Sigmoid colon (tissue), 6 donors: ENCODE measurements at regions not wholly inside any gene's neighbourhood (a gene's known extent, or its start where the extent isn't known, plus 50 kb on each side); places are given as distances from the start of the nearest gene placed in this dataset.

Experiments
- DNase-seq: peaks from one replicate; pipeline ENCODE4 v3.0.0-alpha.2; 2019
- H3K27ac ChIP-seq, 4 donors: fragments of 200-600 bp; sonication (generic); one replicate each; pipeline ENCODE4 v1.5.1; 2016 to 2019; ENCODE audit warnings: mild to moderate bottlenecking in 1 of 4
- H3K27me3 ChIP-seq, 3 donors: fragments of 200-600 bp; sonication (generic); one replicate each; pipeline ENCODE4 v1.5.1; 2019; ENCODE audit warnings: mild to moderate bottlenecking in 1 of 3
- H3K36me3 ChIP-seq, 4 donors: fragments of 200-600 bp; sonication (generic); one replicate each; pipeline ENCODE4 v1.5.1; 2016 to 2019
- H3K4me1 ChIP-seq, 4 donors: fragments of 200-600 bp; sonication (generic); one replicate each; pipeline ENCODE4 v1.5.1; 2017 to 2019
- H3K4me3 ChIP-seq, 4 donors: fragments of 200-600 bp; sonication (generic); one replicate each; pipeline ENCODE4 v1.5.1; 2017 to 2019; ENCODE audit warnings: mild to moderate bottlenecking in 2 of 4, moderate library complexity in 1 of 4
- H3K9me3 ChIP-seq, 4 donors: fragments of 200-600 bp in 3 of 4; sonication (generic) in 3 of 4; one replicate each; pipeline versions ENCODE4 v1.5.1 to v1.6.1; 2013 to 2019
- EP300 ChIP-seq, 4 donors: sonication (generic); formaldehyde crosslinking; IDR thresholded peaks; one replicate each; pipeline ENCODE4 v1.6.1; 2017; ENCODE audit warnings: antibody characterized with exemption in 4 of 4
- POLR2A ChIP-seq, 2 donors: fragments of 450-650 bp; IDR thresholded peaks; one replicate each; pipeline ENCODE4 v1.6.1; 2016; ENCODE audit warnings: antibody characterized with exemption in 2 of 2, mild to moderate bottlenecking in 2 of 2, moderate library complexity in 2 of 2
- POLR2AphosphoS5 ChIP-seq, 4 donors: sonication (generic); formaldehyde crosslinking; IDR thresholded peaks; one replicate each; pipeline ENCODE4 v1.6.1; 2017; ENCODE audit warnings: antibody characterized with exemption in 4 of 4
- WGBS, 2 donors: extraction: QIAGEN DNeasy Blood & Tissue Kit; methylation state at CpG; one replicate each; pipeline ENCODE4 v1.1.7; 2013; 5-methylcytosine and 5-hydroxymethylcytosine counted together
- intact Hi-C: fragments of 100-400 bp; cut with DNase I; formaldehyde crosslinking; loops from one replicate; pipeline ENCODE4 v1.15.1; 2023
- TF ChIP-seq, protein P1 (sequence below), 4 experiments: fragments of 450-650 bp in 3 of 4; fragments of 200-600 bp in 1 of 4; IDR thresholded peaks; one replicate each; pipeline ENCODE4 v1.5.1; 2016 to 2019; ENCODE audit warnings: antibody characterized with exemption in 4 of 4, mild to moderate bottlenecking in 3 of 4, moderate library complexity in 2 of 4
- donor health status: healthy with polysubstance abuse.
- donor health status: healthy.

DNA sequence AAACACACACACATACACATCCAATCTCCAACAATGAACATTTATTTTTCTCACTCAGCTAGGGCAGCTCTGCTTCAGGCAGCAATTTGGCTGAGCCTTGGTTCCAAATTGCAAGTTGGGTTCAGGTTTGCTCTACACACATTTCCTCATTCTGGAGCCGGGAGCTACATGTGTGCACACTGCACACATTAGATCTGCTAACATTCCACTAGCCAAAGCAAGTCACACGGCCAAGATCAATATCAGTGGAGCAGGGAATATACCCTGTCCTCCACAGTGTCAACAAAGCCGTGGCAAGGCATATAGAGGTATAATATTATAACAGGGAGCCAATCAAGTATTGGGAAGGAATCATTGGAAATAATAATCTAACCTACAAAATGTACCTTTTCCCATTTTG, 57.5 kb upstream of the PPP1R3C start:
- H3K9me3 ChIP-seq: no peaks in the 10 kb centered on the region
- 69 to 86% methylated on average over 3 of the region's 3 CpGs for WGBS, 2 donors
- no peak overlapping the region for H3K27ac ChIP-seq
- no peaks in the 10 kb centered on the region for H3K27me3 ChIP-seq
- no peak overlapping the region for H3K4me3 ChIP-seq
- TF ChIP-seq POLR2A (IDR thresholded peaks at IDR 0.05) (no peak), POLR2AphosphoS5 (IDR thresholded peaks at IDR 0.05) (no peak), EP300 (IDR thresholded peaks at IDR 0.05) (no peak)
- TF ChIP-seq, protein P1, sequence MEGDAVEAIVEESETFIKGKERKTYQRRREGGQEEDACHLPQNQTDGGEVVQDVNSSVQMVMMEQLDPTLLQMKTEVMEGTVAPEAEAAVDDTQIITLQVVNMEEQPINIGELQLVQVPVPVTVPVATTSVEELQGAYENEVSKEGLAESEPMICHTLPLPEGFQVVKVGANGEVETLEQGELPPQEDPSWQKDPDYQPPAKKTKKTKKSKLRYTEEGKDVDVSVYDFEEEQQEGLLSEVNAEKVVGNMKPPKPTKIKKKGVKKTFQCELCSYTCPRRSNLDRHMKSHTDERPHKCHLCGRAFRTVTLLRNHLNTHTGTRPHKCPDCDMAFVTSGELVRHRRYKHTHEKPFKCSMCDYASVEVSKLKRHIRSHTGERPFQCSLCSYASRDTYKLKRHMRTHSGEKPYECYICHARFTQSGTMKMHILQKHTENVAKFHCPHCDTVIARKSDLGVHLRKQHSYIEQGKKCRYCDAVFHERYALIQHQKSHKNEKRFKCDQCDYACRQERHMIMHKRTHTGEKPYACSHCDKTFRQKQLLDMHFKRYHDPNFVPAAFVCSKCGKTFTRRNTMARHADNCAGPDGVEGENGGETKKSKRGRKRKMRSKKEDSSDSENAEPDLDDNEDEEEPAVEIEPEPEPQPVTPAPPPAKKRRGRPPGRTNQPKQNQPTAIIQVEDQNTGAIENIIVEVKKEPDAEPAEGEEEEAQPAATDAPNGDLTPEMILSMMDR (IDR thresholded peaks at IDR 0.05): no peak
- H3K4me1 ChIP-seq: no peaks in the 10 kb centered on the region
- no peaks in the 10 kb centered on the region for H3K36me3 ChIP-seq
- DNase-seq: no peak
- intact Hi-C loops: no loop called here

DNA sequence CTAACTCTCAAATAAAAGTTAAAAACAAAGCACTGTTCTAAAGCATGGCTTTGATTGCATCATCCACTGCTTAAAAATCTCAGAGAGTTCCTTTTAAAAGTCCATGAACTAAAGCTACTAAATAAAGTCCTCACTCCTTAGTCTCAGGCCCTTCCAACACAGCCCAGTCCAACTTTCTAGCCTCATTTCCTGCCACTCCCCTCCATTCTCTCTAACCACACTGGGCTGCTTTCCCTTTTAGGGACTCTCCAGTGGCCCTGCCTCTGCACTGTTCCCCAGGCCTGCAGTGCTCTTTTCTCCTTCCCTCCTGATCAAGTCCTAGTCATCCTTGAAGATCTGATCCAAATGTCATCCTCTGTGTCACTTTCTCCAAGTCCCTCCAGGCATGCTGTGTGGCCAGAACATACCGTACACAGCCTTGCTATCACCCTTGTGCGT, 56.9 kb upstream of the PPP1R3C start:
- H3K27me3 ChIP-seq: no peaks in the 10 kb centered on the region
- intact Hi-C loops: no loop called here
- no peak for TF ChIP-seq POLR2AphosphoS5 (IDR thresholded peaks at IDR 0.05)
- TF ChIP-seq, protein P1 (IDR thresholded peaks at IDR 0.05): no peak
- no peak for TF ChIP-seq POLR2A (IDR thresholded peaks at IDR 0.05)
- TF ChIP-seq EP300 (IDR thresholded peaks at IDR 0.05): no peak
- WGBS, 2 donors: 88 to 97% methylated on average over 2 of the region's 2 CpGs
- H3K4me3 ChIP-seq: no peak overlapping the region
- no peaks in the 10 kb centered on the region for H3K36me3 ChIP-seq
- no peak overlapping the region for H3K27ac ChIP-seq
- H3K9me3 ChIP-seq: no peaks in the 10 kb centered on the region
- DNase-seq: no peak
- H3K4me1 ChIP-seq: no peaks in the 10 kb centered on the region

DNA sequence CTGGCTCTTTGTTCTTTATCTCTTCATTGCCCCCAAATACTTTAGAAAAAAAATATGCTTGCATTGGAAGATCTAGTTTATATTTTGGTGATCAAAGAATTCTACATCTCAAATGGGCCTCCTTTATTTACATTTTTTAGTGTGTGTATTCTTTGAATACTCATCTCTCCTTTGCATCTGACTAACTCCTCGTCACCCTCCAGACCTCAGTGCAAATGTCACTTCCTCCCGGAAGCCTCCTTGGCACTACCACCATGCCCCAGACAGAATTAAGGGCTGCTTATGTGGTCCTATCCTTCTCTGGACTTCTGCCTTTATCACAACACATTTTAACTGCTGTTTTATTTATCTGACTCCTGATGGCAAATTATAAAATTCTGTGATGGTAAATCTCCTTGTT, 52.0 kb upstream of the PPP1R3C start:
- Histone ChIP-seq H3K9me3 (no peaks in the 10 kb centered on the region), H3K4me1 (no peaks in the 10 kb centered on the region), H3K27me3 (no peaks in the 10 kb centered on the region), H3K36me3 (no peaks in the 10 kb centered on the region), H3K4me3 (no peak overlapping the region), H3K27ac (no peak overlapping the region)
- no peak for DNase-seq
- intact Hi-C loops: no loop called here
- TF ChIP-seq POLR2A (IDR thresholded peaks at IDR 0.05) (no peak), POLR2AphosphoS5 (IDR thresholded peaks at IDR 0.05) (no peak), EP300 (IDR thresholded peaks at IDR 0.05) (no peak)
- TF ChIP-seq, protein P1 (IDR thresholded peaks at IDR 0.05): no peak
- WGBS, 2 donors: 38 to 80% methylated on average over 2 of the region's 2 CpGs

DNA sequence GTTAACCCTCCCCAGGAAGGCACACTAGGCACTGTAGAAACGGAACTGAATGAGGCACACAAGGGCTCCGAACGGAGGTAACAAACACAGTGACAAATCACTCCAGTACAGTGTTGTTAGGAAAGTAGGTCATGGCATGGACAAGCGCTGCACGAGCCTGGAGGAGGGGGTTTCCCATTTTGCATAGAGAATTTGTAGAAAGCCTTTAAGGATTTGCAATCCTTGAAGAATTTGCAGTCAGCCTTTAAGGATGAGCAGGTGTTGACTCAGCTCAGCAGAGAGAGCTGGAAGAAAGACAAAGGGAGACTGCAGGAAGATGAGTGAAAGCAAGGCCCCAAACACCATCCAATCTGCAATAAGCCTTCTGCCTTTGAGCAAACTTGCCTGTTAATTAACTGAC, 51.1 kb upstream of the PPP1R3C start:
- DNase-seq: no peak

DNA sequence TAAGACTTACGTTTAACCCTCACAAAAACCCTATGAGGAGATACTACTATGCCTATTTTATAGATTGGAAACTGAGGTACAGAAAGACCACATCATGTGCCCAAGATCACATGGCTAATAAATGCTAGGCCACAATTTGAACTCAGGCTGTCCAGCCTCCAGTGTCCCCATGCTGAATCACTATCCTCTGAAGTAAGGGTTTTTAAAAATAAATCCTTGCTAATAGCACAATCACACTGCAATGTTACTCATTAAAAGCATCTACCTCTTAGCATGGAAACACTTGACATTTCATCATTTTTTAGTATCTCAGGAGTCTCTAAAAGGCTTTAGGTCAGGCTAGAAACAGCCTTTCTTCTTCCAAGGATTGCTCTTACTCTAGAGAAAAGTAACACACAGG, 50.0 kb upstream of the PPP1R3C start:
- no peaks in the 10 kb centered on the region for H3K36me3 ChIP-seq
- TF ChIP-seq, protein P1 (IDR thresholded peaks at IDR 0.05): no peak
- no peak for TF ChIP-seq POLR2A (IDR thresholded peaks at IDR 0.05)
- TF ChIP-seq POLR2AphosphoS5 (IDR thresholded peaks at IDR 0.05): no peak
- TF ChIP-seq EP300 (IDR thresholded peaks at IDR 0.05): no peak
- no peaks in the 10 kb centered on the region for H3K9me3 ChIP-seq
- intact Hi-C loops: no loop called here
- H3K4me3 ChIP-seq: no peak overlapping the region
- no peaks in the 10 kb centered on the region for H3K4me1 ChIP-seq
- WGBS, 2 donors: 88 to 94% methylated on average over 1 of the region's 1 CpG
- no peak overlapping the region for H3K27ac ChIP-seq
- no peak for DNase-seq
- H3K27me3 ChIP-seq: no peaks in the 10 kb centered on the region

More for the DNA sequence above, 51.1 kb upstream of the PPP1R3C start:
- Histone ChIP-seq H3K27me3 (no peaks in the 10 kb centered on the region), H3K27ac (no peak overlapping the region), H3K9me3 (no peaks in the 10 kb centered on the region), H3K4me1 (no peaks in the 10 kb centered on the region), H3K36me3 (no peaks in the 10 kb centered on the region), H3K4me3 (no peak overlapping the region)
- intact Hi-C loops: no loop called here
- 52 to 73% methylated on average over 5 of the region's 5 CpGs for WGBS, 2 donors
- TF ChIP-seq, protein P1 (IDR thresholded peaks at IDR 0.05): no peak
- TF ChIP-seq POLR2A (IDR thresholded peaks at IDR 0.05) (no peak), POLR2AphosphoS5 (IDR thresholded peaks at IDR 0.05) (no peak)
